ENCODE measurements at regions not wholly inside any gene's neighbourhood (a gene's known extent, or its start where the extent isn't known, plus 50 kb on each side); places are given as distances from the start of the nearest gene placed in this dataset.

- TF ChIP-seq, protein P1, sequence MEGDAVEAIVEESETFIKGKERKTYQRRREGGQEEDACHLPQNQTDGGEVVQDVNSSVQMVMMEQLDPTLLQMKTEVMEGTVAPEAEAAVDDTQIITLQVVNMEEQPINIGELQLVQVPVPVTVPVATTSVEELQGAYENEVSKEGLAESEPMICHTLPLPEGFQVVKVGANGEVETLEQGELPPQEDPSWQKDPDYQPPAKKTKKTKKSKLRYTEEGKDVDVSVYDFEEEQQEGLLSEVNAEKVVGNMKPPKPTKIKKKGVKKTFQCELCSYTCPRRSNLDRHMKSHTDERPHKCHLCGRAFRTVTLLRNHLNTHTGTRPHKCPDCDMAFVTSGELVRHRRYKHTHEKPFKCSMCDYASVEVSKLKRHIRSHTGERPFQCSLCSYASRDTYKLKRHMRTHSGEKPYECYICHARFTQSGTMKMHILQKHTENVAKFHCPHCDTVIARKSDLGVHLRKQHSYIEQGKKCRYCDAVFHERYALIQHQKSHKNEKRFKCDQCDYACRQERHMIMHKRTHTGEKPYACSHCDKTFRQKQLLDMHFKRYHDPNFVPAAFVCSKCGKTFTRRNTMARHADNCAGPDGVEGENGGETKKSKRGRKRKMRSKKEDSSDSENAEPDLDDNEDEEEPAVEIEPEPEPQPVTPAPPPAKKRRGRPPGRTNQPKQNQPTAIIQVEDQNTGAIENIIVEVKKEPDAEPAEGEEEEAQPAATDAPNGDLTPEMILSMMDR (IDR thresholded peaks at IDR 0.05; ENCODE audit: low read length): no peak
- TF ChIP-seq EZH2 (IDR thresholded peaks at IDR 0.05; ENCODE audit: borderline replicate concordance, low read length): no peak
Measured at GRCh38 chr12:128059621-128060370, 207.2 kb upstream of the TMEM132C start.
